ENCODE measurements at regions not wholly inside any gene's neighbourhood (a gene's known extent, or its start where the extent isn't known, plus 50 kb on each side); places are given as distances from the start of the nearest gene placed in this dataset.

DNA sequence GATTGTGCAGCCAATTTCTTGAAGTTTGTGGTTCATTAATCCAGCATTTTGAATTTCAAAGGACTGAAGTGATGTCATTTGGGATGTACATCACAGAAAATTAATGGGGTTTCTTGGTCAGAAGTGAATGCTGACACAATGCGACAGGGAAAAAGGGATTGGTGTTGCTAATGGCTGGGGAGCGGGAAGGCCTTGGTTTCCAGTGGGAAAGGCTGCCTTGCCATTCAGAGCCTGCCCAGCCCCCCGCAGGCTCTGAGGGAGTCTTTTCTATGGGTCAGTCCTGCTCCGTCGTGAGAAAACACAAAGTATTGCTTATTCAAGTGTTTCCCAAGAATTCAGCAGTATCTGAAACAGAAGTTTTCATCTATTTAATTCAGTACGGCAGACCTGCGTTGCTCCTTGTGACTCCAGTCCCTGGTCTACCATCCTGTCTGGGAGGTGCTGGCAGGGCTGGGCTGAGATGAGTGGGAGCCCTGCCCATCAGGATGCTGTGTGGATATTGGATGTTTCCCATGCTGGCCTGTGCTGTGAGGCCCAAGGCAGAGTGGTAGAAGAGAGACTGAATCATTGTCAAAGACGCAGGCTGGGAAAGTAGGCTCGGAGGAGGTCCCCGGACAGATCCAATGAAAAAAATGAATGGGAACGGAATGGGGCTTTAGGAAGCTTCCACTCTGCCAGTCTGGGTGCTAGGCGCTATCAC lies 111.2 kb upstream of the KLHL25 start:
- TF ChIP-seq CTCF (IDR thresholded peaks at IDR 0.05; ENCODE audit: insufficient read depth, low read depth, low read length) = no peak
- TF ChIP-seq EZH2 (IDR thresholded peaks at IDR 0.05; ENCODE audit: insufficient read depth, low read length) = no peak

All from astrocyte (in vitro differentiated cells and primary cell).